KBM-7 (cell line): ENCODE measurements at regions not wholly inside any gene's neighbourhood (a gene's known extent, or its start where the extent isn't known, plus 50 kb on each side); places are given as distances from the start of the nearest gene placed in this dataset.

Experiments used
- DNase-seq: peaks from one replicate; pipeline ENCODE4 v3.0.0-alpha.2; 2015
- in situ Hi-C: fragments of 300-500 bp; cut with MboI; formaldehyde crosslinking; loops from 2 replicates; pipeline ENCODE4 v1.14.3; 2020; ENCODE audit warnings: low sequenced_read_pairs, low pct_unique_long_range_greater_than_20kb, mixed read lengths

DNA sequence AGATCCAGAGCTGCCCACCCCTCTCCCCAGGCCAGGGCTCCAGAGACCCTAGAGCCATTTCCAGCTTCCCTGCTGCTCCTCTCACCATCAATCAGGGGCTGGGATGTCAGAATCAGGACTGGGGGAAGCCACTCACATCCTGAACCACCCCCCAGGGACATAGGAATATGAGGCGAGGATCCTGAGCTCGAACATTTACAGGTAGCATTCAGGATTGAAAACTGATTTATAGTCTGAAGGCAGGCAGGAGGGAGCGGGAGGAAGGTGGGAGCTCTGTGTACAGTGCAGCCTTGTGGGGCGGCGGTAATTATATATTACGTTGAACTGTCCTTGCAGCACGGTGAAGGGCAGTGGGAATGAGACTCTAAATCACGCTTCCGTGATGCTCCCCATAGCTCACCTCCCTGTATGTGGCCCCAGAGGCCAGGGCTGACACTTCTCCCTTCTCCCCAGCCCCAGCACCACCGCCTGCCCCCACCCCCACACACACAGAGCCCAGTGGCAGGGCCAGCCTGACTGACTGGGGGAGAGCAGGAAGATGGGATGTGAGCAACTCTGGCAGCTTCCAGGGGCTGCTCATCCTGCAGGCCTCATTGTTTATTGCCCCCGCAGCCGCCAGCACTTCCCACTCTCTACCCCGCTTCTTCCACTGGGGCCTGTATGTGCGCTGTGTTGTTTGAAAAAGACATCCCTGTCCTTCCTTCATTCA is 76.0 kb upstream of the HSPA9 start:
- in situ Hi-C loops, result no loop called here
- DNase-seq, result no peak

GRCh38 chr5:138650196-138650595 is 75.0 kb upstream of the HSPA9 start:
- peak; percentile 27 for DNase-seq
- in situ Hi-C loops, result no loop called here

DNA sequence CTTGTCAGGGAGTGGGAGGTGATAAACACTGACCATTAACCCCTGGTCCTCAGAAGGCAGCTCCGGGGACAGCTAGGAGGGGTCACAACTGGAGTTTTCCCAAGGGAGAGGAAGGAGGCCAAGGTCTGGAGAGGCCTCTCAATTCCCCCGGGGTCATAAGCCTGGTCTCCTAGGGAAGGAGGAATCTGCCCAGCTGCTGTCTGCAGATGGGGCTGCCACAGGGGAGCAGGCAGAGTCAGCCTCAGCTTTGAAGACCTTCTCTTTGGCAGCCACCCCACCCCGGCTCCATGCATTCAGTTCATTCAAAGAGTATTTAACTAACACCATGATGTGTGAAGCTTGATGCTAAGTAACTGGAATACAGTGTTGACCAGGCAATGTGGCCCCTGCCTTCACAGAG is 74.6 kb upstream of the HSPA9 start:
- DNase-seq, result no peak
- in situ Hi-C loops, result no loop called here

GRCh38 chr5:138649316-138649720 is 74.1 kb upstream of the HSPA9 start:
- in situ Hi-C loops, result no loop called here
- no peak for DNase-seq

DNA sequence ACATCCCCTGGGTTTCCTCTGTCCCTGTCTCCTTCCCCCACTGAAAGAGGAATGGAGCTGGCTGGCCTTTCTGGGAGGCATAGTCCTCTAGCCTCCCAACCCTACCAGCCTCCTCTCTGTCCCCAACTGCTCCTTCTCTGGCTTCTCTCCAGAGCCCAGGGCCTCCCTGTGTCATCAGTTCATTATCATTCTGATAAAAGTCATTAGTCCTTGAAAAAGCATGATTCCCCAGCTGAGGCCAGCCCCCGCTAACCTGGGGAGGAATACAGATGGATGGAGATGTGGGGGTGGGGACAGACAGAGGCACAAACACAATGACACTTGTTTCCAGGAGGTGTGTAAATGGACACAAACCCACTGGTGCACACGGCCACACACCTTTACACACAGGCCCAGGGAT is 73.6 kb upstream of the HSPA9 start:
- no peak for DNase-seq
- in situ Hi-C loops, result no loop called here

- DNase-seq, result no peak
- in situ Hi-C loops, result no loop called here
These were observed 72.7 kb upstream of the HSPA9 start for GRCh38 chr5:138647794-138648410.

DNA sequence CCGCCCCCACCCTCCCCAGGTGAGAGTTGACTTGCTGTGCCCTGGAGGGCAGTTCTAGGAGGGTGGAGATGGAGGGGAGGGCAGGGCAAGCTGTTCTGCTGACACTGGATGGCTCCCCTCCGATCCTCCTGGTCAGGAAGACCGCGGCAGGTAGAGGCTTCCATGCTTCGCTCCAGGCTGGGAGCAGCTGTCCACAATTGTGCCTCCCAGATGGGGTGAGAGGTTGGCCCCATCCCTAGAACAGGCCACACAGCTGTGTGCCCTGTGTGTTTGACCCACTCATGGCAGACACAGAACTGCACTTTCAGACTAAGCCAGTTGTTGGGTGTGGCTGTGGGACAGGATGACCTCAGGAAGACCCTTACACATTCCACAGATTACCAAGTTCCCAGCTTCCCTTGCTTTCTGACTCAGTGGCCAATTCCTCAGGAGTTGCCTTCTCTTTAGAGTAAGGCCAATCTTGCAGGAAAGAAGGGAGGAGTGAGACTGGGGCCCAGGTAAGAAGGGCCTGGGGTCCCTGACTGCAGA is 72.1 kb upstream of the HSPA9 start:
- in situ Hi-C loops, result no loop called here
- DNase-seq, result no peak

DNA sequence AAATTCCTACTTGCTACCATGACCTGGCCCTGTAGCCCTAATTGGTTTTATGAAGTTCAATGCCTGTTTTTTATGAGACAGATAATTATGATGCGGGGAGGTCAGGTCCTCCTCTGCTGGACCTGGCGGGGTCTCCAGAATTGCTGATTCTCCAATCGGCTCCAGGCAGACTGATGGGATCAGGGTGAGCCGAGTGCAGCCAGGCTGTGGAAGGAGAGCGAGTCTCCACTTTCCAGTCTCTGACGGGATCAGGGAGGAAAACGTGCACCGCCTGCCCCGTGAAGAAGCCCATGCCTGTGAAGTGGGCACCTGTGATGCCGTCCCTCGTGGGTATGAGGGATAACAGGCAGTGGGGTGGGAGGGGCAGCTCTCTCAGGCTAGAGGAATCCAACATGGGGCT is 71.5 kb upstream of the HSPA9 start:
- no peak for DNase-seq
- in situ Hi-C loops, result no loop called here

GRCh38 chr5:138645778-138646575 is 70.8 kb upstream of the HSPA9 start:
- in situ Hi-C loops, result no loop called here
- no peak for DNase-seq

DNA sequence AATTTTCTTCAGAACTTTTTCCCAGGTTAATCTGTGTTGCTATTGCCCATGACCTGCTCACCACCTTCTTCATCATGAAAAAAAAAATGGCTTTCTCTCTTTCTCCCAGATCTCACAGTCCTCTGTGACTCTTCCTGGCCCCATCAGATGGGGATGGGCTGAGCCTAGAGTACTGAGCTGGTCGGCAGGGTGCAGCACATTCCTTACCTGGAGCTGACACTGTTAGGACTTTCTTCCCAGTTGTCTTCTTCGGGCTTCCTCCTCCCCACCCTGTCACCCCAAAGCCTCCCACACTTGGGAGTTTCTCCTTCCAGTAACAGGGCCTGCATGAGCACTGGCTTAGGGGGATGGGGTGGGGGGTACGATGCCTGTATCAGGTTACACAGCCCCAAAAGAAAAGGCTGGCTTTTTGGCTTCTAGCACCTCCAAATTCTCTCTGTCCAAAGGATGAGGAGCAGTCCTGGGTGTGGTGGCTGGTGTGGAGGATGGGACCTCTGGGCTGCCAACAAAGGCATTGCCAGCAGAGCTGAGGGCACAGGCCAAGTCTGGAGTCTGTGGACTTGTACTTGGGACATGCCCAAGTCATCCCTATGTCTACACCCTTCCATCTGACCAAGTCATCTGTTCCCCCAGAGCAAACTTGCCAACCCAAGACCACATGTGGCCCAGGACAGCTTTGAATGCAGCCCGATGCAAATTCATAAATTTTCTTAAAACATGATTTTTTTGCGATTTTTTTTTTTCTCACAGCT is 68.0 kb upstream of the HSPA9 start:
- in situ Hi-C loops, result no loop called here
- DNase-seq, result no peak

DNA sequence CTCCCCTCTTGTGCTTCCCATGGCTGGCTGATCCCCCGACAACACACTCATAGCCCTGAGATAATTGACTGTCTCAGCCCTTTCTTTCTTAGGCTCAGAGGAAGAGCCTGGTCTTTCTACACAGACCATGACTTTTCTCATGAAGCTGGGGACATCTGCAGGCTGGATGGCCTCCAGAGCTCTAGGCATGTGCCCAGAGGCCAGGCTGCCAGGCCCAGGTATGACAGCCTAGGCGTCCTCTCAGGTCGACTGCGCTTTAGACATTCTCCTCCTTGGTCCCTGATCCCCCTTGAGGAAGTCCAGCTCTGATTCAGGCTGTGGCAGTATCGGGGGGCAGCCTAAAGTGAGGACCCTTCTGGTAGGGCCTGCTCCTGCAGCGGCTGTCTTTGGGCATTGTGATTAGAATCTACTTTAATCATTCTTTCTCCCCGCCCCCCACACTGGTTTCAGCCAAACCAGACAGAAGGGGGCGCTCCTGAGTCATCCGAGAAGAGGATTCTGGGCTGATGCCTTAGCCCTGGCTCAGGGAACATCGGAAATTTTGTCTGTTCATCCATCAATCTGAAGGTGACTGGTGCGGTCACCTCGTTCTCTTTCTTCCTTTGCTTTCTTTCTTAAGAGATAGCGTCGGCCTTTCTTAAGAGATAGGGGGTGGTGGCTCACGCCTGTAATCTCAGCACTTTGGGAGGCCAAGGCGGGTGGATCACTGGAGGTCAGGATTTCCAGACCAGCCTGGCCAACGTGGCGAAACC is 66.5 kb upstream of the HSPA9 start:
- DNase-seq, result peak; percentile 87
- in situ Hi-C loops, result no loop called here

GRCh38 chr5:138640646-138641254 is 65.5 kb upstream of the HSPA9 start:
- DNase-seq, result no peak
- in situ Hi-C loops, result no loop called here

GRCh38 chr5:138640138-138640537 is 64.9 kb upstream of the HSPA9 start:
- in situ Hi-C loops, result no loop called here
- DNase-seq, result no peak

- in situ Hi-C loops, result no loop called here
- DNase-seq, result no peak
These were observed 64.1 kb upstream of the HSPA9 start for GRCh38 chr5:138639326-138639725.

- DNase-seq, result no peak
- in situ Hi-C loops, result no loop called here
These were observed 62.1 kb upstream of the HSPA9 start for GRCh38 chr5:138637256-138637655.

GRCh38 chr5:138636398-138636944 is 61.3 kb upstream of the HSPA9 start:
- in situ Hi-C loops, result no loop called here
- DNase-seq, result no peak

DNA sequence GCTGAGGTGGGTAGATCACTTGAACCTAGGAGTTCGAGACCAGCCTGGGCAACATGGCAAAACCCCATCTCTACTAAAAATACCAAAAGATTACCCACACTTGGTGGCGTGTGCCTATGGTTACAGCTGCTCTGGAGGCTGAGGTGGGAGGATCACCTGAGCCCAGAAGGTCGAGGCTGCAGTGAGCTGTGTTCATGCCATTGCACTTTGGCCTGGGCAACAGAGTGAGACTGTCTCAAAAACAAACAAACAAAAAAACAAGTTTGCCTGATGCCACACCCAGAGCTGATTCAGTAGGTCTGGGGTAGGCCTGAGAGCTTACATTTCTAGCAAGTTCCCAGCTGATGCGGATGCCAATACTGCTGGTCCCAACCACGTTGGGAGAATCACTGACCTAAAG is 60.5 kb upstream of the HSPA9 start:
- DNase-seq, result no peak
- in situ Hi-C loops, result no loop called here

- in situ Hi-C loops, result no loop called here
- no peak for DNase-seq
These were observed 60.1 kb upstream of the HSPA9 start for GRCh38 chr5:138635265-138635664.
